SK-N-SH treated with all-trans-retinoic acid at 6 μM for 48 hours (cell line): ENCODE measurements at regions not wholly inside any gene's neighbourhood (a gene's known extent, or its start where the extent isn't known, plus 50 kb on each side); places are given as distances from the start of the nearest gene placed in this dataset.

ENCODE experiments used
- ATAC-seq: fragments of 200-7000 bp; cut with Tn5 transposase; 3 replicates; pipeline ENCODE4 v1.9.1; 2020; ENCODE audit warnings: mild to moderate bottlenecking, moderate library complexity
- ARNTL ChIP-seq: fragments of 450-650 bp; formaldehyde crosslinking; IDR thresholded peaks from 2 replicates; pipeline ENCODE4 v1.5.0; 2020; ENCODE audit warnings: low read depth, mild to moderate bottlenecking, moderate library complexity, borderline replicate concordance
- CREB5 ChIP-seq: fragments of 250-450 bp; sonication (Bioruptor Pico); IDR thresholded peaks from 2 replicates; pipeline ENCODE4 v1.5.1; 2020; ENCODE audit warnings: low read depth, mild to moderate bottlenecking, moderate library complexity
- CSDC2 ChIP-seq: fragments of 250-450 bp; sonication (Bioruptor Pico); IDR thresholded peaks from 2 replicates; pipeline ENCODE4 v1.5.0; 2020; ENCODE audit warnings: mild to moderate bottlenecking, moderate library complexity
- CSRNP3 ChIP-seq: fragments of 250-450 bp; sonication (Bioruptor Pico); IDR thresholded peaks from 2 replicates; pipeline ENCODE4 v1.5.1; 2021; ENCODE audit warnings: mild to moderate bottlenecking, moderate library complexity
- ESRRG ChIP-seq: fragments of 250-450 bp; sonication (Bioruptor Pico); IDR thresholded peaks from 2 replicates; pipeline ENCODE4 v1.6.1; 2021; ENCODE audit warnings: mild to moderate bottlenecking
- GLIS3 ChIP-seq: fragments of 250-450 bp; sonication (Bioruptor Pico); IDR thresholded peaks from 2 replicates; pipeline ENCODE4 v1.5.0; 2020; ENCODE audit warnings: mild to moderate bottlenecking, moderate library complexity
- ISL1 ChIP-seq: fragments of 250-450 bp; sonication (Bioruptor Pico); IDR thresholded peaks from 2 replicates; pipeline ENCODE4 v2.1.2; 2022; ENCODE audit warnings: mild to moderate bottlenecking, moderate library complexity
- PATZ1 ChIP-seq: fragments of 250-450 bp; sonication (Bioruptor Pico); IDR thresholded peaks from 2 replicates; pipeline ENCODE4 v1.8.0; 2020; ENCODE audit warnings: mild to moderate bottlenecking, moderate library complexity, borderline replicate concordance
- POU6F1 ChIP-seq: fragments of 250-450 bp; sonication (Bioruptor Pico); IDR thresholded peaks from 2 replicates; pipeline ENCODE4 v1.8.0; 2021; ENCODE audit warnings: low read depth, mild to moderate bottlenecking, moderate library complexity, borderline replicate concordance
- RARB ChIP-seq: fragments of 250-450 bp; sonication (Bioruptor Pico); IDR thresholded peaks from 2 replicates; pipeline ENCODE4 v1.8.0; 2021; ENCODE audit warnings: mild to moderate bottlenecking, moderate library complexity
- SNAI2 ChIP-seq: fragments of 250-450 bp; sonication (Bioruptor Pico); IDR thresholded peaks from 2 replicates; pipeline ENCODE4 v1.5.0; 2020; ENCODE audit warnings: mild to moderate bottlenecking, moderate library complexity
- TCF4 ChIP-seq: fragments of 250-450 bp; sonication (Bioruptor Pico); IDR thresholded peaks from 2 replicates; pipeline ENCODE4 v1.8.0; 2021; ENCODE audit warnings: mild to moderate bottlenecking, moderate library complexity, borderline replicate concordance
- TSHZ2 ChIP-seq: fragments of 250-450 bp; sonication (Bioruptor Pico); IDR thresholded peaks from 2 replicates; pipeline ENCODE4 v1.5.0; 2020; ENCODE audit warnings: mild to moderate bottlenecking, moderate library complexity
- ZC3H10 ChIP-seq: fragments of 250-450 bp; sonication (Bioruptor Pico); IDR thresholded peaks from 2 replicates; pipeline ENCODE4 v1.5.1; 2021; ENCODE audit warnings: mild to moderate bottlenecking, moderate library complexity
- ZFP3 ChIP-seq: fragments of 250-450 bp; sonication (Bioruptor Pico); IDR thresholded peaks from 2 replicates; pipeline ENCODE4 v1.5.0; 2020; ENCODE audit warnings: mild to moderate bottlenecking, moderate library complexity
- ZFP30 ChIP-seq: fragments of 450-650 bp; formaldehyde crosslinking; IDR thresholded peaks from 2 replicates; pipeline ENCODE4 v1.5.0; 2022; ENCODE audit warnings: mild to moderate bottlenecking, moderate library complexity
- ZNF565 ChIP-seq: fragments of 450-650 bp; formaldehyde crosslinking; conservative IDR thresholded peaks from 2 replicates; pipeline ENCODE4 v1.5.0; 2020; ENCODE audit warnings: low read depth, mild to moderate bottlenecking, moderate library complexity
- ZNF70 ChIP-seq: fragments of 450-650 bp; formaldehyde crosslinking; IDR thresholded peaks from 2 replicates; pipeline ENCODE4 v1.5.0; 2020; ENCODE audit warnings: mild to moderate bottlenecking, moderate library complexity
- ZNF8 ChIP-seq: fragments of 450-650 bp; formaldehyde crosslinking; IDR thresholded peaks from 2 replicates; pipeline ENCODE4 v1.5.0; 2020; ENCODE audit warnings: mild to moderate bottlenecking, moderate library complexity

DNA sequence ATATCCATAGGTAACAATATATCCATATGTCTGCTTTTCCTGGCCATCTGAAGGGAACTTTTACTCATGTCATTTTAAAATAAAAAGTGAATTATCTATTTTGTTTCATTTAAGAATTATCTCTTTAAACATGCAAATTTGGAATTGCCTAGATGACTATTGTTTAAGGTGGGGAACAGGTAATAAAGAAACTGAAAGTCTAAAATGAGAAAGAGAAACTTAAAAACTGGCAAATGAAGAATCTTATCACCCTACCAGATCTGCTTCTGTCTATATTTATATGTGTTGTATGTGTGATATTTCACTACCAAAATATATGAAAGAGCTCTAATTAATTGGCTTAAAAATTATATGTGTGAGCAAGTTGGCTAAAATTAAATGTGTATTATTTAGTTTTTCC lies 243.2 kb upstream of the KCNH7 start:
- no peak for TF ChIP-seq POU6F1
- no peak for ATAC-seq

DNA sequence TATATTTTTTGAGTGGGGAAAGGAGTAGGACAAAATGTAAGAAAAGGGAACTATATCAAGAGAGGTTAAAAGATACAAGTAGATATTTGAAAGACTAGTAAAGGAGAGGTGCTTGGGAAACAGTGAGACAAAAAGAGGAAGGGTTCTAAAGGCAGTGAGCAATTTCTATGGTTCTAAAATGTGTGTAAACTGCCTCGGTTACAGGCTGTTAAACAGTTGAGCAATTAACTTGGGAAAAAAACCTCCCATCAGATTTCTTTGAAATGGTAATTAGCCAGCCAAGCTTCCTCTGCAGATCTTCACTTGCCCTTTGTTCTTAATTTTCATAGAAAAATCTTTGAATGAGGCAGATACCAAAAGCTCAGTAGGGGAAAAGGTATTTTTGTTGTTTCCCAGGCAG lies 238.7 kb upstream of the KCNH7 start:
- TF ChIP-seq ESRRG (CRISPR knock-in tag), result no peak
- TF ChIP-seq TCF4 (CRISPR knock-in tag), result no peak
- TF ChIP-seq ARNTL (CRISPR knock-in tag), result no peak
- TF ChIP-seq PATZ1 (CRISPR knock-in tag), result no peak
- no peak for TF ChIP-seq ZNF8 (CRISPR knock-in tag)
- no peak for TF ChIP-seq CSRNP3
- no peak for TF ChIP-seq GLIS3
- TF ChIP-seq ZFP3, result no peak
- TF ChIP-seq ZNF565 (CRISPR knock-in tag), result no peak
- no peak for TF ChIP-seq POU6F1
- TF ChIP-seq SNAI2, result no peak
- TF ChIP-seq CSDC2 (CRISPR knock-in tag), result no peak
- no peak for TF ChIP-seq RARB (CRISPR knock-in tag)
- TF ChIP-seq CREB5 (CRISPR knock-in tag), result no peak
- ATAC-seq, result no peak

GRCh38 chr2:163066085-163066484 lies 227.5 kb upstream of the KCNH7 start:
- no peak for TF ChIP-seq ZFP30 (CRISPR knock-in tag)
- no peak for TF ChIP-seq ISL1
- TF ChIP-seq ZFP3, result no peak
- ATAC-seq, result no peak

- ATAC-seq, result no peak
- TF ChIP-seq ZNF70 (CRISPR knock-in tag) (no peak), CSRNP3 (no peak), ZFP3 (no peak), RARB (CRISPR knock-in tag) (no peak), ISL1 (no peak), TSHZ2 (CRISPR knock-in tag) (no peak), ZNF565 (CRISPR knock-in tag) (no peak), ZC3H10 (CRISPR knock-in tag) (no peak)
- TF ChIP-seq, all 23 proteins: peak for 0
These were observed 224.0 kb upstream of the KCNH7 start for GRCh38 chr2:163062524-163062923.
